ENCODE measurements at regions not wholly inside any gene's neighbourhood (a gene's known extent, or its start where the extent isn't known, plus 50 kb on each side); places are given as distances from the start of the nearest gene placed in this dataset.

GRCh38 chr9:117624106-117624505 is 80.1 kb upstream of the TLR4 start:
- no peak for TF ChIP-seq CTCF (IDR thresholded peaks at IDR 0.05; ENCODE audit: extremely low read depth in 1 of 2, insufficient read depth in 1 of 2, low read depth in 1 of 2, low read length in 2 of 2)
- no peak for TF ChIP-seq MAX (IDR thresholded peaks at IDR 0.05; ENCODE audit: insufficient read depth, insufficient read length)
- TF ChIP-seq POLR2A (IDR thresholded peaks at IDR 0.05; ENCODE audit: low read depth, low read length) = no peak
- no peak for TF ChIP-seq JUN (IDR thresholded peaks at IDR 0.05; ENCODE audit: borderline replicate concordance, insufficient read depth, insufficient read length, low read depth)
